Endodermal cell (in vitro differentiated cells): ENCODE measurements at regions not wholly inside any gene's neighbourhood (a gene's known extent, or its start where the extent isn't known, plus 50 kb on each side); places are given as distances from the start of the nearest gene placed in this dataset.
"Not testable (repeated sequence)": the region's sequence is repeated elsewhere in the genome, so short reads cannot be mapped to it uniquely, and the experiment has no call there.

Experiments used
- DNase-seq: peaks from one replicate; pipeline ENCODE4 v3.0.0-alpha.2; 2017
- H3K27ac ChIP-seq: 2 replicates; pipeline ENCODE4 v1.5.1; 2013; ENCODE audit warnings: mild to moderate bottlenecking, low read depth, low read length, moderate library complexity
- H3K27me3 ChIP-seq: 2 replicates; pipeline ENCODE4 v1.6.1; 2013; ENCODE audit warnings: mild to moderate bottlenecking, low read length, moderate library complexity; ENCODE audit not compliant: insufficient read depth, control insufficient read depth, poor library complexity, severe bottlenecking
- H3K36me3 ChIP-seq: 2 replicates; pipeline ENCODE4 v1.7.0; 2013; ENCODE audit warnings: mild to moderate bottlenecking, low read length, moderate library complexity; ENCODE audit not compliant: control insufficient read depth, insufficient read depth
- H3K4me1 ChIP-seq: one replicate; pipeline ENCODE4 v1.7.0; 2013; ENCODE audit warnings: low read length; ENCODE audit not compliant: control insufficient read depth, insufficient read depth
- H3K4me3 ChIP-seq: 2 replicates; pipeline ENCODE4 v1.5.1; 2013; ENCODE audit warnings: mild to moderate bottlenecking, low read length, moderate library complexity
- H3K9ac ChIP-seq: 2 replicates; pipeline ENCODE4 v1.6.1; 2013; ENCODE audit warnings: mild to moderate bottlenecking, low read length, moderate library complexity; ENCODE audit not compliant: poor library complexity, severe bottlenecking; ENCODE audit errors: extremely low read depth
- H3K9me3 ChIP-seq: 2 replicates; pipeline ENCODE4 v1.6.1; 2013; ENCODE audit warnings: mild to moderate bottlenecking, low read length, moderate library complexity; ENCODE audit not compliant: control insufficient read depth
- H3K27ac Mint-ChIP-seq: 2 replicates; pipeline ENCODE4 v1.8.0; 2020; ENCODE audit warnings: mixed read lengths
- H3K27me3 Mint-ChIP-seq: 2 replicates; pipeline ENCODE4 v1.8.0; 2021; ENCODE audit warnings: mild to moderate bottlenecking, mixed read lengths; ENCODE audit not compliant: insufficient read depth
- H3K36me3 Mint-ChIP-seq: 2 replicates; pipeline ENCODE4 v1.8.0; 2020; ENCODE audit warnings: low read depth, mixed read lengths
- H3K4me1 Mint-ChIP-seq: 2 replicates; pipeline ENCODE4 v1.8.0; 2020; ENCODE audit warnings: mixed read lengths
- H3K4me3 Mint-ChIP-seq: 2 replicates; pipeline ENCODE4 v1.8.0; 2020; ENCODE audit warnings: mild to moderate bottlenecking, moderate library complexity, mixed read lengths
- H3K9me3 Mint-ChIP-seq: 2 replicates; pipeline ENCODE4 v1.8.0; 2020; ENCODE audit warnings: mild to moderate bottlenecking, mixed read lengths
- WGBS, 2 experiments: methylation state at CpG; one replicate each; pipeline versions ENCODE4 v1.1.5 to v1.1.7; 2013; ENCODE audit warnings: missing lambda C conversion rate in 2 of 2, mixed read lengths in 1 of 2; ENCODE audit not compliant: insufficient coverage in 1 of 2, insufficient read length in 1 of 2; 5-methylcytosine and 5-hydroxymethylcytosine counted together
- TF ChIP-seq, protein P1 (sequence below): fragments of 200-600 bp; sonication (generic); conservative IDR thresholded peaks from 2 replicates; pipeline ENCODE4 v1.5.0; 2021; ENCODE audit warnings: antibody characterized with exemption, mild to moderate bottlenecking

DNA sequence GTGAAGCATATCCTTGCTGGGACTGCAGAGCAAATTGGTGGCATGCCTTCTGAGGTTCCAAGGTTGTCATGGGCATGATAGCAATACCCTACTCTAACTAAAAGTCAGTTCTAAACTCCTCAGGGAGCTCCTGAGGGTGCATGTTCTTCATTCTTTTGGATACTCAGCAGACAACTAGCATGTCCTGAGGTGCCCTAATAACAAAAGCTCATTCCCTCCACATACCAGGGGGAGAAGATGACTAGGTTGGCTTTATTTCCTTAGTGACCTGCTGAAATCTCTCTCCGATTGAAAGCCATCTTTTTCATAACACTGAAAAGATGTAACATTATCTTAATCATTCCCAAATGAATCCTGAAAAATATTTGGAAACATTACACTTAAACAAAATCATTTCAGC is 188.7 kb upstream of the IGF1 start:
- H3K27me3 Mint-ChIP-seq: no peaks in the 10 kb centered on the region
- no peaks in the 10 kb centered on the region for H3K27me3 ChIP-seq
- H3K36me3 Mint-ChIP-seq: no peaks in the 10 kb centered on the region
- H3K4me1 ChIP-seq: no peaks in the 10 kb centered on the region
- DNase-seq: no peak
- no peak overlapping the region for H3K27ac ChIP-seq
- peaks cover 10% of the 10 kb centered on the region for H3K9me3 Mint-ChIP-seq
- no peak overlapping the region for H3K9ac ChIP-seq
- H3K9me3 ChIP-seq: peaks cover 11% of the 10 kb centered on the region
- H3K27ac Mint-ChIP-seq: no peak overlapping the region
- no peaks in the 10 kb centered on the region for H3K4me1 Mint-ChIP-seq
- 88 to 93% methylated on average over 1 of the region's 1 CpG for WGBS, 2 experiments
- H3K4me3 Mint-ChIP-seq: no peak overlapping the region
- TF ChIP-seq, protein P1, sequence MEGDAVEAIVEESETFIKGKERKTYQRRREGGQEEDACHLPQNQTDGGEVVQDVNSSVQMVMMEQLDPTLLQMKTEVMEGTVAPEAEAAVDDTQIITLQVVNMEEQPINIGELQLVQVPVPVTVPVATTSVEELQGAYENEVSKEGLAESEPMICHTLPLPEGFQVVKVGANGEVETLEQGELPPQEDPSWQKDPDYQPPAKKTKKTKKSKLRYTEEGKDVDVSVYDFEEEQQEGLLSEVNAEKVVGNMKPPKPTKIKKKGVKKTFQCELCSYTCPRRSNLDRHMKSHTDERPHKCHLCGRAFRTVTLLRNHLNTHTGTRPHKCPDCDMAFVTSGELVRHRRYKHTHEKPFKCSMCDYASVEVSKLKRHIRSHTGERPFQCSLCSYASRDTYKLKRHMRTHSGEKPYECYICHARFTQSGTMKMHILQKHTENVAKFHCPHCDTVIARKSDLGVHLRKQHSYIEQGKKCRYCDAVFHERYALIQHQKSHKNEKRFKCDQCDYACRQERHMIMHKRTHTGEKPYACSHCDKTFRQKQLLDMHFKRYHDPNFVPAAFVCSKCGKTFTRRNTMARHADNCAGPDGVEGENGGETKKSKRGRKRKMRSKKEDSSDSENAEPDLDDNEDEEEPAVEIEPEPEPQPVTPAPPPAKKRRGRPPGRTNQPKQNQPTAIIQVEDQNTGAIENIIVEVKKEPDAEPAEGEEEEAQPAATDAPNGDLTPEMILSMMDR: no peak
- no peaks in the 10 kb centered on the region for H3K36me3 ChIP-seq
- H3K4me3 ChIP-seq: no peak overlapping the region

DNA sequence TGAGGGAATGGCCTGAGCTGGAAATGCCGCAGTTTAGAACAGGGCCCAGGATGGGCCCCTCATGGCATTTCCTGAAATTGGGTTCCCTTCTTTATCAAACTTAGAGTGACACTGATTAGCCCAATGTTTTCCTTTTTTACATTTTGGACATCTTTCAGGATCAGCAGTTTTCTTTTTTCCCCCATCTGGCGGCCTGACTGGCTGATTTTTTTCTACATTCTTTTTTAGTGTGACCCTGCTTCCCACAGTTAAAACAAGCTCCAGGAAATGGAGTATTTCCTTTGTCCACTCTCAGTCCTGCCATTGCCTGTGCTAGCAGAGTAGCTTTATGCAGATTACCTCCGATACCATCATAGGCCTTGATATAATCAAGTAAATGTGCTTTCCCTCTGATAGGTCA is 185.8 kb upstream of the IGF1 start:
- not testable (repeated sequence) for H3K4me3 ChIP-seq, H3K9me3 Mint-ChIP-seq, H3K36me3 Mint-ChIP-seq, H3K27ac Mint-ChIP-seq, H3K27ac ChIP-seq, H3K9ac ChIP-seq, DNase-seq, H3K9me3 ChIP-seq, H3K36me3 ChIP-seq, H3K4me3 Mint-ChIP-seq, H3K27me3 ChIP-seq, H3K27me3 Mint-ChIP-seq, H3K4me1 ChIP-seq, H3K4me1 Mint-ChIP-seq
- 95 to 100% methylated on average over 3 of the region's 3 CpGs for whole genome bisulfite sequencing, 2 experiments

DNA sequence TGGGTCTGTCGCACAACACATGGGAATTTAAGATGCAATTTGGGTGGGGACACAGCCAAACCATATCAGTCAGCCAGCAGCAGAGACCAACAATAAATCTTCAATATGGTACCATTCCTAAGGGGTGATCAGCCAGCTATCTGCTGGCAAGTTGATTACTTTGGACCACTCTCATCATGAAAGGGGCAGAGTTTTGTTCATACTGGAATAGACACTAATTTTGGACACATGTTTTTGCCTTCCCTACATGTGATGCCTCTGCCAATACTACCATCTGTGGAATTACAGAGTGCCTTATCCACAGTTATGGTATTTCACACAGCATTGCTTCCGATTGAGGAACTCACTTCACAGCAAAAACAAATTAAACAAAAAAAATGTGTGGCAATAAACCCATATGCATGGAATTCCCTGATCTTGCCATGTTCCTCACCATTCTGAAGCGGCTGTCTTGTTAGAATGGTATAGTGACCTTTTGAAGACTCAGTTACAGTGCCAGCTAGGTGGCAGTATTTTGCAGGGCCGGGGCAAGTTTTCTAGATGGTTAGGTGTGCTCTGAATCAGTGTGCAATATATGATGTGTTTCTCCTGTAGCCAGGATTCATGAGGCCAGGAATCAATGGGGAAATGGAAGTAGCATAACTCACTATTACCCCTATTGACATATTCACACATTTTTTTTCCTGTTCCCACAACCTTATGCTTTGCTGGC is 179.0 kb upstream of the IGF1 start:
- H3K9ac ChIP-seq: no peak overlapping the region
- peaks cover 15% of the 10 kb centered on the region for H3K9me3 ChIP-seq
- Mint-ChIP-seq H3K9me3 (peaks cover 36% of the 10 kb centered on the region), H3K4me3 (no peak overlapping the region), H3K27me3 (no peaks in the 10 kb centered on the region), H3K36me3 (no peaks in the 10 kb centered on the region), H3K27ac (no peak overlapping the region), H3K4me1 (no peaks in the 10 kb centered on the region)
- H3K4me1 ChIP-seq: no peaks in the 10 kb centered on the region
- no peak overlapping the region for H3K27ac ChIP-seq
- no peaks in the 10 kb centered on the region for H3K27me3 ChIP-seq
- H3K4me3 ChIP-seq: no peak overlapping the region
- WGBS, 2 experiments: 84% methylated on average over 4 of the region's 4 CpGs; no CpG with 5 or more reads in 1 of the 2 experiments
- H3K36me3 ChIP-seq: no peaks in the 10 kb centered on the region
- TF ChIP-seq, protein P1: peak; percentile 62
- peak; percentile 57 for DNase-seq

DNA sequence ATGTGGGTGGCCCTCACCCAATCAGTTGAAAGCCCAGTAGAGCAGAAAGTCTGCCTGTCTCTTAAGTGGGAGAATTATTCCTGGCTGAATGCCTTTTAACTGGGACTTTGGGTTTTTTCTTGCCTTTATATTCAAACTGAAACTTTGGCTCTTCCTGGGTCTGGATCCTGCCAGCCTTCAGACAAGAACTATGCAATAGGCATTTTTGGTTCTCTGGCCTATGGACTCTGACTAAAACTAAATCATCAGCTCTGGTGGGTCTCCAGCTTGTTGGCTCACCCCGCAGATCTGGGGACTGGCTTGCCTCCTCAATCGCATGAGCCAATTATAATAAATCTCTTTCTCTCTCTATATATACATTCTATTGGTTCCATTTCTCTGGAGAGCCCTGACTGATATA is 173.0 kb upstream of the IGF1 start:
- no peaks in the 10 kb centered on the region for H3K36me3 ChIP-seq
- no peaks in the 10 kb centered on the region for H3K4me1 ChIP-seq
- H3K4me1 Mint-ChIP-seq: no peaks in the 10 kb centered on the region
- H3K9me3 ChIP-seq: peaks cover 15% of the 10 kb centered on the region
- H3K36me3 Mint-ChIP-seq: no peaks in the 10 kb centered on the region
- no peaks in the 10 kb centered on the region for H3K27me3 Mint-ChIP-seq
- H3K9me3 Mint-ChIP-seq: peaks cover 18% of the 10 kb centered on the region
- WGBS, 2 experiments: 92% methylated on average over 1 of the region's 2 CpGs; no CpG with 5 or more reads in 1 of the 2 experiments
- H3K27me3 ChIP-seq: no peaks in the 10 kb centered on the region
- TF ChIP-seq, protein P1: no peak
- no peak overlapping the region for H3K4me3 ChIP-seq
- H3K27ac ChIP-seq: no peak overlapping the region
- no peak overlapping the region for H3K4me3 Mint-ChIP-seq
- H3K27ac Mint-ChIP-seq: no peak overlapping the region
- no peak overlapping the region for H3K9ac ChIP-seq
- DNase-seq: no peak
